Vagina (tissue), 2 donors: ENCODE measurements at regions not wholly inside any gene's neighbourhood (a gene's known extent, or its start where the extent isn't known, plus 50 kb on each side); places are given as distances from the start of the nearest gene placed in this dataset.

Experiments used
- DNase-seq, 2 donors: peaks; one replicate each; pipeline ENCODE4 v3.0.0-alpha.2; 2017; ENCODE audit errors: extremely low spot score in 2 of 2
- H3K27ac ChIP-seq: fragments of 200-600 bp; sonication (generic); one replicate; pipeline ENCODE4 v1.5.1; 2019
- H3K27me3 ChIP-seq: fragments of 200-600 bp; sonication (generic); one replicate; pipeline ENCODE4 v1.5.1; 2019
- H3K36me3 ChIP-seq, 2 donors: fragments of 200-600 bp; sonication (generic); one replicate each; pipeline ENCODE4 v1.5.1; 2017 to 2019
- H3K4me1 ChIP-seq: fragments of 200-600 bp; sonication (generic); one replicate; pipeline ENCODE4 v1.5.1; 2019
- H3K4me3 ChIP-seq, 2 donors: fragments of 200-600 bp; sonication (generic); 1 replicate in 1 of 2; 2 replicates in 1 of 2; pipeline ENCODE4 v1.5.1; 2016 to 2019
- H3K9me3 ChIP-seq: fragments of 200-600 bp; sonication (generic); one replicate; pipeline ENCODE4 v1.5.1; 2019
- POLR2A ChIP-seq, 2 donors: fragments of 450-650 bp; IDR thresholded peaks; one replicate each; pipeline ENCODE4 v1.6.1; 2017; ENCODE audit warnings: antibody characterized with exemption in 2 of 2, mild to moderate bottlenecking in 2 of 2, moderate library complexity in 2 of 2
- POLR2AphosphoS5 ChIP-seq, 2 donors: sonication (generic); formaldehyde crosslinking; IDR thresholded peaks; one replicate each; pipeline ENCODE4 v1.9.0; 2017; ENCODE audit warnings: antibody characterized with exemption in 2 of 2, mild to moderate bottlenecking in 2 of 2, low read depth in 1 of 2; ENCODE audit not compliant: insufficient read depth in 1 of 2
- intact Hi-C: fragments of 100-400 bp; cut with DNase I; formaldehyde crosslinking; loops from one replicate; pipeline ENCODE4 v1.15.1; 2023
- TF ChIP-seq, protein P1 (sequence below), 3 experiments: fragments of 450-650 bp in 2 of 3; fragments of 200-600 bp in 1 of 3; sonication (generic) in 1 of 3; IDR thresholded peaks; one replicate each; pipeline ENCODE4 v1.5.1; 2017 to 2019; ENCODE audit warnings: antibody characterized with exemption in 3 of 3, mild to moderate bottlenecking in 2 of 3, moderate library complexity in 2 of 3

DNA sequence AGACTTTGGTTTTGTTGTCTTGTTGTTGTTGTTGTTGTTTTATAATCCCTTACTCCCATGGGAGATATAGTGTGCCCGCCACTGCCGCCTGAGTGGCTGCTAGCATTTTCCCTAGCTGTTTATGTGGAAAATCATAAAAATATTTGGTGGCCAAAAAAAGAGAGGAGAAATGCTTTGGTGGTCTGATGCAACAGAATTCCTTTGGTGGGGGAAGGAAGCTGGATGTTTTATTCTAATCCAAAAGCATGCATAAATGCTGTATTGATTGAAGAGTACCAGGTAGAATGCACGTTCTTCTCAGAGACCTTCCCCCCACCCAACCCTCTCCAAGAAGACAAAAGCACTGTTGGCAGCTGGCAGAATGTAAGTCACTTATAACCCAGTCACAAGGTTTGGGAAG is 93.2 kb downstream of the C17orf67 start:
- H3K4me3 ChIP-seq = no peak overlapping the region
- H3K27ac ChIP-seq = no peak overlapping the region
- DNase-seq = no peak
- H3K27me3 ChIP-seq = no peaks in the 10 kb centered on the region
- no peaks in the 10 kb centered on the region for H3K36me3 ChIP-seq
- no peaks in the 10 kb centered on the region for H3K4me1 ChIP-seq
- intact Hi-C loops = no loop called here
- H3K9me3 ChIP-seq = no peaks in the 10 kb centered on the region
- TF ChIP-seq, protein P1, sequence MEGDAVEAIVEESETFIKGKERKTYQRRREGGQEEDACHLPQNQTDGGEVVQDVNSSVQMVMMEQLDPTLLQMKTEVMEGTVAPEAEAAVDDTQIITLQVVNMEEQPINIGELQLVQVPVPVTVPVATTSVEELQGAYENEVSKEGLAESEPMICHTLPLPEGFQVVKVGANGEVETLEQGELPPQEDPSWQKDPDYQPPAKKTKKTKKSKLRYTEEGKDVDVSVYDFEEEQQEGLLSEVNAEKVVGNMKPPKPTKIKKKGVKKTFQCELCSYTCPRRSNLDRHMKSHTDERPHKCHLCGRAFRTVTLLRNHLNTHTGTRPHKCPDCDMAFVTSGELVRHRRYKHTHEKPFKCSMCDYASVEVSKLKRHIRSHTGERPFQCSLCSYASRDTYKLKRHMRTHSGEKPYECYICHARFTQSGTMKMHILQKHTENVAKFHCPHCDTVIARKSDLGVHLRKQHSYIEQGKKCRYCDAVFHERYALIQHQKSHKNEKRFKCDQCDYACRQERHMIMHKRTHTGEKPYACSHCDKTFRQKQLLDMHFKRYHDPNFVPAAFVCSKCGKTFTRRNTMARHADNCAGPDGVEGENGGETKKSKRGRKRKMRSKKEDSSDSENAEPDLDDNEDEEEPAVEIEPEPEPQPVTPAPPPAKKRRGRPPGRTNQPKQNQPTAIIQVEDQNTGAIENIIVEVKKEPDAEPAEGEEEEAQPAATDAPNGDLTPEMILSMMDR (IDR thresholded peaks at IDR 0.05) = no peak
- TF ChIP-seq POLR2A (IDR thresholded peaks at IDR 0.05) (no peak), POLR2AphosphoS5 (IDR thresholded peaks at IDR 0.05; ENCODE audit: insufficient read depth in 1 of 2, low read depth in 1 of 2) (no peak)
